ENCODE measurements at regions not wholly inside any gene's neighbourhood (a gene's known extent, or its start where the extent isn't known, plus 50 kb on each side); places are given as distances from the start of the nearest gene placed in this dataset.

DNA sequence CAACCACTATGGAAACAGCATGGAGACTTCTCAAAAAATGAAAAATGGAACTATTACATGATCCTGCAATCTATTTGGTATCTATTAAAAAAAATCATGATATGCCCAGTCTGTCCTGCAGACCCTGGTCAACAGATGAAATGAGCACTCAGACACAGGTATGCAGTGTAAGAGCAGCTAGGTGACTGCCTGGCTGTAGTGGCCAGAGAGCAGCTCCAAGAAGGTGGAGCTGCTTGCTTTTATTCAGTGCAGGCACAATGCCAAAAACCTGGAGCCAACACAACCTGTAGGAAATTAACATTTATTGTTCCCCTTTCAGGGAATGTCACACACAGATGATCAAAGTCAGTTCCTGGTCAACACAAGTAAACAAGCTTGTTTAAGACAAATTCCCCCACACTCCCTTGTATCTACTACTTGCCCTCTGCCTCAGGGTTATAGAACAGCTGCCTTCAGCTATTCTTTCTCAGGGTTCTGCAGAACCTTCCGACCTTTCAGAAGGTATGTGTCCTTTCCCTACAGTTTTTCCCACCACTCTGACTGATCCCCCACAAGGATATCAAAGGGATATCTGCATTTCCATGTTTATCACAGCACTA lies 933.7 kb upstream of the SLITRK5 start:
- no peak for TF ChIP-seq POLR2A (IDR thresholded peaks at IDR 0.05; ENCODE audit: extremely low read depth, insufficient read length)
- TF ChIP-seq, protein P1, sequence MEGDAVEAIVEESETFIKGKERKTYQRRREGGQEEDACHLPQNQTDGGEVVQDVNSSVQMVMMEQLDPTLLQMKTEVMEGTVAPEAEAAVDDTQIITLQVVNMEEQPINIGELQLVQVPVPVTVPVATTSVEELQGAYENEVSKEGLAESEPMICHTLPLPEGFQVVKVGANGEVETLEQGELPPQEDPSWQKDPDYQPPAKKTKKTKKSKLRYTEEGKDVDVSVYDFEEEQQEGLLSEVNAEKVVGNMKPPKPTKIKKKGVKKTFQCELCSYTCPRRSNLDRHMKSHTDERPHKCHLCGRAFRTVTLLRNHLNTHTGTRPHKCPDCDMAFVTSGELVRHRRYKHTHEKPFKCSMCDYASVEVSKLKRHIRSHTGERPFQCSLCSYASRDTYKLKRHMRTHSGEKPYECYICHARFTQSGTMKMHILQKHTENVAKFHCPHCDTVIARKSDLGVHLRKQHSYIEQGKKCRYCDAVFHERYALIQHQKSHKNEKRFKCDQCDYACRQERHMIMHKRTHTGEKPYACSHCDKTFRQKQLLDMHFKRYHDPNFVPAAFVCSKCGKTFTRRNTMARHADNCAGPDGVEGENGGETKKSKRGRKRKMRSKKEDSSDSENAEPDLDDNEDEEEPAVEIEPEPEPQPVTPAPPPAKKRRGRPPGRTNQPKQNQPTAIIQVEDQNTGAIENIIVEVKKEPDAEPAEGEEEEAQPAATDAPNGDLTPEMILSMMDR (IDR thresholded peaks at IDR 0.05; ENCODE audit: low read depth, low read length): no peak
- TF ChIP-seq, protein P2, sequence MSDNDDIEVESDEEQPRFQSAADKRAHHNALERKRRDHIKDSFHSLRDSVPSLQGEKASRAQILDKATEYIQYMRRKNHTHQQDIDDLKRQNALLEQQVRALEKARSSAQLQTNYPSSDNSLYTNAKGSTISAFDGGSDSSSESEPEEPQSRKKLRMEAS (IDR thresholded peaks at IDR 0.05; ENCODE audit: low read depth, low read length): no peak
